ENCODE measurements at regions not wholly inside any gene's neighbourhood (a gene's known extent, or its start where the extent isn't known, plus 50 kb on each side); places are given as distances from the start of the nearest gene placed in this dataset.

DNA sequence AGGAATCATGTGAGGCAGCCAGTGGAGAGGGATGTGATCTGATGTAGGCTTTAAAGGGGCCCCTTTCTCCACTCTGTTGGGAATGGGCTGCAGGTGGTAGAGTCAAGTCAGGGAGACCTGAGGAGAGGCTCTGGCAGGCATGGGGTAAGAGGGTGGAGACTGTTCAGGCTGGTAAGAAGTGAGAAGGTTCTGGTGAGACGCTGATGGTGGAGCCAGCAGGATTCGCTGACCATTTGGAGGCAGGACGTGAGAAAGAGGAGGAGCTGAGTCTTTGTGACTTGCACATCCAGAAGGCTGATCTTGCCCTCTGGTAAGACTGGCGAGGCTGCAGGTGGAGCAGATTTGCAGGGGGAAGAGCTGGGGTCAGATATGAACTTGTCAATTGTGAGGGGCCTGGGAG is 248.0 kb downstream of the NSG2 start:
- Histone ChIP-seq H3K36me3 (ENCODE audit: control insufficient read depth in 2 of 2, extremely low read depth in 1 of 2, insufficient read depth in 2 of 2, low read length in 2 of 2) (no peaks in the 10 kb centered on the region), H2AFZ (ENCODE audit: low read depth, low read length) (no peak overlapping the region), H3K4me2 (ENCODE audit: insufficient read depth, low read length) (no peak overlapping the region), H3K9me3 (replicated peaks; ENCODE audit: control insufficient read depth, insufficient read depth, low read length) (peaks cover 6% of the 10 kb centered on the region), H3K27ac (ENCODE audit: insufficient read depth, low read depth, low read length) (no peak overlapping the region), H3K4me3 (replicated peaks in 1 of 3; ENCODE audit: insufficient read depth in 1 of 3, low read depth in 1 of 3, low read length in 3 of 3) (no peak overlapping the region), H3K79me2 (ENCODE audit: control insufficient read depth, insufficient read depth, low read length) (no peaks in the 10 kb centered on the region), H3K9ac (replicated peaks; ENCODE audit: extremely low read depth, insufficient read depth, low read length) (no peak overlapping the region), H4K20me1 (replicated peaks; ENCODE audit: control insufficient read depth, extremely low read depth, insufficient read depth, low read length) (no peaks in the 10 kb centered on the region), H3K4me1 (ENCODE audit: control insufficient read depth, extremely low read depth, insufficient read depth, low read length) (no peaks in the 10 kb centered on the region), H3K27me3 (ENCODE audit: control insufficient read depth in 2 of 2, insufficient read depth in 2 of 2, low read length in 2 of 2) (no peaks in the 10 kb centered on the region), H3K9me1 (replicated peaks; ENCODE audit: control insufficient read depth, extremely low read depth, insufficient read depth, low read length) (no peaks in the 10 kb centered on the region)
- DNase-seq (ENCODE audit: low read depth, low spot score), result no peak
- FAIRE-seq, result no peak
- POLR2A ChIA-PET, result no interaction called here
- no TSS peak for BruUV-seq (replicated peaks)
- dilution Hi-C loops (cut with MboI; ENCODE audit: extremely low pct_ligation_motif_present, low sequenced_read_pairs), result no loop called here
- intact Hi-C loops (cut with micrococcal nuclease), result no loop called here
- TF ChIP-seq JUN (IDR thresholded peaks at IDR 0.05; ENCODE audit: borderline replicate concordance, insufficient read depth, insufficient read length, low read depth) (no peak), MYC (IDR thresholded peaks at IDR 0.05; ENCODE audit: low read depth, low read length) (no peak), POLR2AphosphoS5 (IDR thresholded peaks at IDR 0.05; ENCODE audit: insufficient read depth, low read depth, low read length) (no peak), EZH2 (IDR thresholded peaks at IDR 0.05; ENCODE audit: borderline replicate concordance, low read depth, low read length, severe bottlenecking) (no peak), GATA2 (IDR thresholded peaks at IDR 0.05; ENCODE audit: insufficient read depth, insufficient read length, low read depth, low read length) (no peak), POLR2A (IDR thresholded peaks at IDR 0.05; ENCODE audit: low read depth, low read length) (no peak), FOS (IDR thresholded peaks at IDR 0.05; ENCODE audit: borderline replicate concordance, insufficient read depth, low read length) (no peak)
- TF ChIP-seq, protein P1, sequence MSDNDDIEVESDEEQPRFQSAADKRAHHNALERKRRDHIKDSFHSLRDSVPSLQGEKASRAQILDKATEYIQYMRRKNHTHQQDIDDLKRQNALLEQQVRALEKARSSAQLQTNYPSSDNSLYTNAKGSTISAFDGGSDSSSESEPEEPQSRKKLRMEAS (IDR thresholded peaks at IDR 0.05; ENCODE audit: insufficient read depth, insufficient read length), result no peak
- TF ChIP-seq, protein P2, sequence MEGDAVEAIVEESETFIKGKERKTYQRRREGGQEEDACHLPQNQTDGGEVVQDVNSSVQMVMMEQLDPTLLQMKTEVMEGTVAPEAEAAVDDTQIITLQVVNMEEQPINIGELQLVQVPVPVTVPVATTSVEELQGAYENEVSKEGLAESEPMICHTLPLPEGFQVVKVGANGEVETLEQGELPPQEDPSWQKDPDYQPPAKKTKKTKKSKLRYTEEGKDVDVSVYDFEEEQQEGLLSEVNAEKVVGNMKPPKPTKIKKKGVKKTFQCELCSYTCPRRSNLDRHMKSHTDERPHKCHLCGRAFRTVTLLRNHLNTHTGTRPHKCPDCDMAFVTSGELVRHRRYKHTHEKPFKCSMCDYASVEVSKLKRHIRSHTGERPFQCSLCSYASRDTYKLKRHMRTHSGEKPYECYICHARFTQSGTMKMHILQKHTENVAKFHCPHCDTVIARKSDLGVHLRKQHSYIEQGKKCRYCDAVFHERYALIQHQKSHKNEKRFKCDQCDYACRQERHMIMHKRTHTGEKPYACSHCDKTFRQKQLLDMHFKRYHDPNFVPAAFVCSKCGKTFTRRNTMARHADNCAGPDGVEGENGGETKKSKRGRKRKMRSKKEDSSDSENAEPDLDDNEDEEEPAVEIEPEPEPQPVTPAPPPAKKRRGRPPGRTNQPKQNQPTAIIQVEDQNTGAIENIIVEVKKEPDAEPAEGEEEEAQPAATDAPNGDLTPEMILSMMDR (IDR thresholded peaks at IDR 0.05; ENCODE audit: extremely low read depth in 1 of 2, insufficient read depth in 1 of 2, low read depth in 1 of 2, low read length in 2 of 2), result no peak
- CTCF ChIA-PET, result no interaction called here
